ENCODE measurements at regions not wholly inside any gene's neighbourhood (a gene's known extent, or its start where the extent isn't known, plus 50 kb on each side); places are given as distances from the start of the nearest gene placed in this dataset.

DNA sequence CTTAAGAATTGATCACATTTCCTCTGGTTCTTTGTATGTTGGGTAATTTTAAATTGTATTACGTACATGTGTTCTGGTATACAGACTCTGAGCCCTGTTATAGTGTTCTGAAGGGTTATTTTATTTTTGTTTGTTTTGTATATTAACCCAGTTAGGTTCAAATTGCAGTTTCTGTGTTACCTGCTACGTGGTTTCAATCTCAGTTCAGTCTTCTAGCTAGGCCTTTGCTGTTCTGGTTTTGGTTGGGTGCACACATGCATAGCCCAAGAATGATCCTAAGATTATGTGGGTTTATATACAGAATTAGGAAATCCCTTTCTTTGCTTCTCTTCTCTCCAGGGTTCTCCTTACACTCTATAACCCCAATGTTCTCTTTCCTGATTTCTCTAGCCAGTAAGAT is 161.0 kb downstream of the PPP1R2C start:
- DNase-seq = no peak

- peak; percentile 7 for DNase-seq
Observed at GRCh38 chrX:42615161-42615563, 162.8 kb downstream of the PPP1R2C start.

- DNase-seq = no peak
Observed at GRCh38 chrX:42606591-42606990, 171.4 kb downstream of the PPP1R2C start.

GRCh38 chrX:42604302-42604701 is 173.7 kb downstream of the PPP1R2C start:
- DNase-seq = no peak

DNA sequence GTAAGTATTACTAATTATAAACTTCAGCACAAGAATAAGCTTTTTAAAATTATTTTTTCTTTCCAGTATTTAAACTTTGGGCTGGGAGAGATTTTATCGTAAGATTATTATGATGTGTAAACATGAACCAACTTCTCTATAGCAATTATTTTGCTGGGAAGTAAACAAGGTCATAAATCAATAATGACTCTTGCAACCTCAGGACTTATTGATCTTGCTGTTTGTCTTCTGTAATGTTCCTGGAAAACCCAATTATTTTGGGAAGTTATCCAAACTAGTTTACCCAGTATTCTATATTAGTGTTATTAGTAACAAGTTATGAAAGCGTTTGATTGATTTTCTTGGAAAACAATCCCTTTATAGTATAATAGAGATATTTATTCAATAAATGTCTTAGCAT is 174.9 kb downstream of the PPP1R2C start:
- DNase-seq = no peak

GRCh38 chrX:42602566-42602965 is 175.4 kb downstream of the PPP1R2C start:
- no peak for DNase-seq

GRCh38 chrX:42602136-42602535 is 175.8 kb downstream of the PPP1R2C start:
- DNase-seq = no peak

GRCh38 chrX:42597481-42597880 is 180.5 kb downstream of the PPP1R2C start:
- DNase-seq = no peak

DNA sequence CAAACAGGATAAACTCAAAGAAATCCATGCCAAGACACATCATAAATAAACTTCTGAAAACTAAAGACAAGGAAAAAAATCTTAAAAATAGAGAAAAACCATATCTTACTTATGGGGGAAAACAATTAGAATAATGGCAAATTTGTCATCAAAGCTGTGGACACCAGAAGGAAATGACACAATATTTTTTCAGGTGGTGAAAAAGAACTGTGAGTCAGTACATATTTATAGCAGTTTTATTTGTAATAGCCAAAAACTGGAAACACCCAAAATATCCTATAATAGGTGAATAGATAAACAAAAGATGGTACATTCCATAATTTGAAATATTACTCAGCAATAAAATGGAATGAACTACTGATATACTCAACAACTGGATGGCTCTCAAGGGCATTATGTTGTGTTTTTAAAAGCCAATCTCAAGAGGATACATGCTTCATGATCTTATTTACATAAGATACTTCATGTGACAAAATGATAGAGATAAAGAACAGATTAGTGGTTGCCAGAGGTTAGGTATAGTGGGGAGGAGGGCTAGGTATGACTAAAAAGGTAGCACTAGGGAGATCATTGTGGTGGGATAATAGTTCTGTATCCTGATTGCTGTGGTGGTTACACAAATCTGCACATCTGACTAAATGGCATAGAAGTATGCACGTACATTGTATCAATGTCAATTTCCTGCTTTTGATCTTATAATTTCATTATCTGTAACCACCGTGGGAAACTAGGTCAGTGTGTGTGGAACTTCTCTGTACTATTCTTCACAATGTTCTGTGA is 191.9 kb downstream of the PPP1R2C start:
- no peak for DNase-seq

GRCh38 chrX:42577936-42578470 is 200.0 kb downstream of the PPP1R2C start:
- DNase-seq = no peak

DNA sequence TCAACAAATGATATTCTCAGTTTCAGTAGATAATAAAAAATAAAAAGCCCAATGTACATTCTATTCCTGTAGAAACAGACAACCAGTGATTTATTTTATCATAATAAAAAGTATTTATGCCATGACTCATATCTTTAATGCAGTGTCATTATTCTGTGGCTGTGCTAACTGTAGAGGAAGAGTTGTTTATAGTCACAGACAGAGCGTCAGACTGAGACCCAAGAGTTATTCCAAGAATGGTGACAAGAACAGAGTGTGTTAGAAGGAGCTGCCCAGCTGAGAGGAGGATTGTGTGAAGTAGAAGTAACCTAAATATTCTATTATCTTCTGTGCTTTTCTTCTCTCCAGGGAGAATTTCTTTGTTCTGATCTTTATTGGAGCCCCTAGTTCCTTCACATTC is 210.7 kb downstream of the PPP1R2C start:
- DNase-seq = no peak

DNA sequence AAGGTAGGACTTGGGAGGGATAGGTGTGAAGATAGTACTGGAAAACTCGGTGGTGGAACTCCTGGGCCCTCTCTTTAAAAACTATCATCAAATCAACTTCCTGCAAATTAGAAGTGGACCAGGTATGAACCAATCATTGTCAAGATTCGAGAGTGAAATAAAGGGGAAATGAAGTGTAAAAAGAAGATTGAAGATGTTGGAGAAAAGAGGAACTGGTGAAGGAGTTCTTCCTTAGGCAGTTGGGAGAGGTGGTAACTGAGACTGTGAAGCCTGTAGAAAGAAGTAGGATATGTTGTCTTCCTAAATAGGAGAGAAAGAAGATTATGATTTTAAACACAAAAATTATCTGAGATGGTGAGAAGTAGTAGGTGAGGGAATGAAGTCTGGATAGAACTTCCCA is 212.2 kb downstream of the PPP1R2C start:
- no peak for DNase-seq

DNA sequence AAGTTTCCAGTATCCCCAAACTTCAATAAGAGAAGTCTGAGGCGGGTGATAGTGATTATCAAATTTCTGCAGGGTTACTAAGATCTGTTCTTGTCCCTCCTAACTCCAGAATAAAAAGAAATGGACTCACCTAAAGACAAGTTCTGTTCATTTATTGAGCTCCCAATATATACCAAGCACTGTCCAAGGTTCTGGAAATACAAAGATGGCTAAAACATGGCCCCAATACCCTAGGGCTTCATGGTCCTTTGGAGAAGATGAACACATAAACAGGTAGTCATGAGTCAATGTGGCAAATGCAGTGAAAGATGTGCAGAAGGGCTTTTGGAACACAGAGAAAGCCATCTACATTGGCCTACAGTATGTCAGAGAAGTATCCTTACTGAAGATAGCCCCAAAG is 231.2 kb downstream of the PPP1R2C start:
- no peak for DNase-seq

DNA sequence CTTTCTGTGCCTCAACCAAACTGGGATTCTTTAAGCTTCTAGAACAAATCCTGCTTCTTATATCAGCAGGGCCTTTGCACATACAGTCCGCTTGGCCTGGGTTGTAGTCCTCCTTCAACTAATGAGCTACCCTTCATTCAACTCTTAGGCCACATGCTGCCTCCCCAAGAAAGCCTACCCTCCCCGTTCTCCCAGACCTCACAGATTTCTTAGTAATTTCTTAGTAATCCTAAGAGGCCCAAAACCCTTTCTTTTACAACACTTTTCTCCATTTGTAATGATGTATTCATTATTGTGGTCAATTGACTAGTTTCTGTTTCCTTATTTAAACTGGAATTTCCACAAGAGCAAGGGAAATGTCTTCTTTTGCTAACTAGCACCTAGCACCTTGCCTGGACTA is 233.1 kb downstream of the PPP1R2C start:
- peak; percentile 1 for DNase-seq

- DNase-seq = no peak
Observed at GRCh38 chrX:42541554-42541953, 236.4 kb downstream of the PPP1R2C start.

DNA sequence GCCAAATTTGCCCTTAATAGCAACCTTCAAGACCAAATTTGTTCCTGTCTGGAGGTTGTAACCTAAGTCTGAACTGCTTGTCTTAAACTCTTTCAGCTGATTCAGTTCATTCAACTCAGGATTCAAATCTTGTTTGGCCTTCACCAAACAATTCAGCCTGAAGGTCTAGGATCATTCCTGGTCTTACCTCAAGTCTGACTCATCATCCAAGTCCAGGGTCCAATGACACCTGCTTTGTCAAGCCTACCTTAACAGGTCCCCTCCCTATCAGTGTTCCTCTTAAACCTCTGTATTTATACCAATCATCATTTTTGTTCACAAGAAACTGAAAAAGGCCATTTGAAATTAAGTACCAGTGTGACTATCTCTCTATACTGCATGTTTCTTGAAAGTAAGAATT is 237.8 kb downstream of the PPP1R2C start:
- no peak for DNase-seq

DNA sequence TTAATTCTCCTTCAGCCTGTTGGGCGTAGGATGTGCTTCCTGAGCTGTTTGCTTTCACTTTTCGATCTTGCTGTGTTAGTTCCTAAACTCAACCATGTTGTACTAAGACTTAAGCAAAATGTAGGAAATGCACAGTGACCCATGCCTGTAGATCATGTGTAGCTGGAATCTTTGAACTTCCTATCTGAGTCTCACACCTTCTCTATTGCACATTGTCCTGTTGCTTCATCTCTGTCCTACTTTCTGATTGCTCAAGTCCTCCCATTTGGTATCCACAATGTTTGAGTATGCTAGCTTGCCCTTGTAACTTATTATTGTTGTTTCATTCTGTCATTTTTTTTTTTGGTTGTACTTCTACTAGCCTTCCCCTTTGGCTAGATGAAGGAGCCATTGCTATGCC is 239.6 kb downstream of the PPP1R2C start:
- no peak for DNase-seq

DNA sequence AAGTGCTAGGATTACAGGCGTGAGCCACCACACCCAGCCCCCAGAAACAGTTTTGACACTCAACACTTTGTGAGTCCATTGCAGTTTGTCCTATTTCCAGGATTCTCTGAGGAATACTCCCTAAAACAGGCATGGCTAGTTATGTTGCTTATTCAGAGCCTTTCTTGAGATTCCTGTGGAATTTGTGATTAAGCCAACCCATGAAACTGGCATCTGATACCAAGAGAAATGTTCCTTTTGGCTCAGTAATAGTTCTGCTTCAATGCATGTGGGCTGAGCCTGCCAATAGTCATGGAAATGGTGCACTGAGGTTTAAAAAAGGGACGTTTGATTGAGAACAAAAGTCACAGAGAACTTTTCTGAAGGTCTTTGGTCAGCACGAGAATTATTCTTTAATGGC is 241.7 kb downstream of the PPP1R2C start:
- DNase-seq = no peak

DNA sequence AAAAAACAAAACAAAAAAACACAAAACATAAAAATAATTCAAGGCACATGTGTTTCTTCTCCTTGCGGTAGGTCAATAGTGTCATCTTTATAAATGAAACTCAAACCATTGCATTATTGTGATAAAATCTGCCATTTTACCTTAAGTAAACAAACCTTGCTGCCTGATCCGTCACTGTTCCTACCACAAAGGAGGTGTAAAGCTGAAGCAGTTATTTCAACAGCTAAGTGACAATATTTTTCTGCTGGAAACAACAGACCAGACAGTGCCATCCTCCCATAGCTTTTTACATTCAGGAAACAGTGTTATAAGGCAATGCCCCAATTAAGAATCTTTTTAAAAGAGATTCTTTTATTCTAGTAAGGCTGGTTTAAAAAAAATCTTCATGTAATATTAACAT is 242.7 kb downstream of the PPP1R2C start:
- no peak for DNase-seq

DNA sequence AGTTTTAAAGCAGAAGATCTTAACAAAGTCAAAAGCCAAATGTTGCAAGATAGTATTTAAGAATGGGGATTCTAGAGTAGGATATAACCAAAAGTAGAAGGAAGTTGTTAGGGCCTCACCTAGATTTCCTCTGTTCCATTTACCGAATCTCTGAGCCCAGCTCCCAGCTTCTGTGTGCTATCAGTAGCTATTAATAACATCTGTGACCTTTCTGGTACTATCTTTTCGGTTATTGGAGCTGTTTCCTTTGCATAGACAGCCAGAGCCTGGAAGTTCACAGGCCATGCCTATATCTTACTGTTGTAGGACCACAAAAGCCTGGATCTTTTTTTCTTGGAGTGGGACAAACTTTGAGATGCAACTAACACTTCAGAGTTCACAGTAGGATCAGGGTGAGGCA is 244.2 kb downstream of the PPP1R2C start:
- no peak for DNase-seq

DNA sequence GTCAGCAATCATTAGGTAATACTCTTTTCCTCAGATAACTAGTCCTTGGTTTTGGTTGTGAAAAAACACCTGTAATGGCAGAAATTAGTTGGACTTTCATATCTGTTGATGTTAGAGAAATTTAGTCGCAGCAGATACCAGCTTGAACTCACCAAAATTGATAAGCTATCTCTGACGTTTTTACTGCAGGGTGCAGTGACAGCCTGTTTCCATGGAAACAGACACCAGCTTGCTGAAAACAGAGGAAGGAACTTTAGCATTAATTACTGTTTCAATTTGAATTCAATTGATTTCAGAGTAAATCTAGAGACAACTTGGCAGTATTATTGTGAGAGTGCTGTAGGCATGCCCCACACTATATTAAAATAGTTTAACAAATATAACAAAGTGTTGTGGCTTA is 246.5 kb downstream of the PPP1R2C start:
- DNase-seq = no peak

DNA sequence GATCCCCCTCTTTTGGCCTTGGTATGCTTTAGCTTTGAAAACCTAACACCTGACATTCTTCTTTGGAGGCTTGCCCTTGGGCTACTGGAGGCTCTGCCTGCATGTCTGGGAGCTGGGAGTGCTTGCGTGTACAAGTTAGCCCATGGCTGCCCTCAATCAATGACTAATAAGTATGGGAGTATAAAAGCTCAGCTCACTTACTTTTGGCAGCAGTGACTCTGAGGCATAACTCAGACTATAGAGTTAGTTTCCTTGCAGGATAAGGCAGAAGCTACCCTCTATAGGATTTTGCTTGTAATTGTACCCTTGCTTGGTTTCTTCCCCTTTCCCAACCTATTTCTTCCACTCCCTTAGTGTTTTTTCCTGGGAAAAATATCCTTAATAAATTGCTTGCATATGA is 247.9 kb downstream of the PPP1R2C start:
- DNase-seq = no peak

DNA sequence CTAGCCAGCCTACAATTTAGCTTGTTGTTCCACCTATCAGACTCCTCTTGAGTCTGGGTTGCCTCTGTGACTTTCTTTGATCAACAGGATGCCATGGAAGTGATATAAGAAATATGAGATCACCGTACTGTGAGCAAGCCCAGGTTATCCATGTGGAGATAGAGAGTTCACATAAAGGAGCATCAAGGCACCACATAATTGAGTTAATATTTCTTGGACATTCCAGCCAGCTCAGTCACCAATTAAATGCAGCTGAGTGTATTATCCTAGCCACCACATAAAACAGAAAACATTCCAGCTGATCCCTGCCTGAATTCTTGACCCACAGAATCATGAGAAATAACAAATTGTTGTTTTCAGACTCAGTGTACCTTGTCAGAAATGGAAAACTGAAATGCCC is 253.6 kb downstream of the PPP1R2C start:
- DNase-seq = no peak

GRCh38 chrX:42519666-42520231 is 258.2 kb downstream of the PPP1R2C start:
- no peak for DNase-seq

- DNase-seq = no peak
Observed at GRCh38 chrX:42515939-42516338, 262.0 kb downstream of the PPP1R2C start.
